GM10248 (cell line): ENCODE measurements at regions not wholly inside any gene's neighbourhood (a gene's known extent, or its start where the extent isn't known, plus 50 kb on each side); places are given as distances from the start of the nearest gene placed in this dataset.

ENCODE experiments used
- CTCF ChIA-PET: fragments of 300-600 bp; sonication (Branson Sonifier 250); formaldehyde crosslinking; extraction: SDS; loops from one replicate; lab custom pipeline; 2021; ENCODE audit warnings: antibody characterized with exemption; lab: Yijun Ruan, JAX
- POLR2A ChIA-PET: fragments of 350-650 bp; sonication (Branson Sonifier 250); formaldehyde crosslinking; extraction: SDS; loops from one replicate; lab custom pipeline; 2020; ENCODE audit warnings: antibody characterized with exemption; lab: Yijun Ruan, JAX
- DNase-seq: peaks from one replicate; pipeline ENCODE4 v3.0.0; 2012; ENCODE audit errors: extremely low spot score
- CTCF ChIP-seq: IDR thresholded peaks from 2 replicates; pipeline ENCODE4 v1.5.1; 2012; ENCODE audit warnings: mild to moderate bottlenecking, low read depth; ENCODE audit errors: extremely low read depth, missing control alignments, control extremely low read depth

GRCh38 chr2:238963161-238963970 is 115.5 kb downstream of the TWIST2 start:
- no peak for DNase-seq
- ChIA-PET CTCF (no interaction called here), POLR2A (no interaction called here)
- TF ChIP-seq CTCF: no peak

- no peak for TF ChIP-seq CTCF
- no peak for DNase-seq
- ChIA-PET POLR2A (no interaction called here), CTCF (no interaction called here)
These were observed 116.1 kb downstream of the TWIST2 start for GRCh38 chr2:238963971-238964328.

- ChIA-PET CTCF (no interaction called here), POLR2A (no interaction called here)
These were observed 116.7 kb downstream of the TWIST2 start for GRCh38 chr2:238964544-238965067.

GRCh38 chr2:238965371-238966071 is 117.6 kb downstream of the TWIST2 start:
- TF ChIP-seq CTCF: no peak
- no peak for DNase-seq
- ChIA-PET CTCF (no interaction called here), POLR2A (no interaction called here)

More at GRCh38 chr2:238964544-238965067, 116.7 kb downstream of the TWIST2 start:
- no peak for DNase-seq
- no peak for TF ChIP-seq CTCF

GRCh38 chr2:238966072-238966937 is 118.4 kb downstream of the TWIST2 start:
- ChIA-PET POLR2A (no interaction called here), CTCF (no interaction called here)
- TF ChIP-seq CTCF: no peak
- DNase-seq: no peak
